ENCODE measurements at regions not wholly inside any gene's neighbourhood (a gene's known extent, or its start where the extent isn't known, plus 50 kb on each side); places are given as distances from the start of the nearest gene placed in this dataset.

DNA sequence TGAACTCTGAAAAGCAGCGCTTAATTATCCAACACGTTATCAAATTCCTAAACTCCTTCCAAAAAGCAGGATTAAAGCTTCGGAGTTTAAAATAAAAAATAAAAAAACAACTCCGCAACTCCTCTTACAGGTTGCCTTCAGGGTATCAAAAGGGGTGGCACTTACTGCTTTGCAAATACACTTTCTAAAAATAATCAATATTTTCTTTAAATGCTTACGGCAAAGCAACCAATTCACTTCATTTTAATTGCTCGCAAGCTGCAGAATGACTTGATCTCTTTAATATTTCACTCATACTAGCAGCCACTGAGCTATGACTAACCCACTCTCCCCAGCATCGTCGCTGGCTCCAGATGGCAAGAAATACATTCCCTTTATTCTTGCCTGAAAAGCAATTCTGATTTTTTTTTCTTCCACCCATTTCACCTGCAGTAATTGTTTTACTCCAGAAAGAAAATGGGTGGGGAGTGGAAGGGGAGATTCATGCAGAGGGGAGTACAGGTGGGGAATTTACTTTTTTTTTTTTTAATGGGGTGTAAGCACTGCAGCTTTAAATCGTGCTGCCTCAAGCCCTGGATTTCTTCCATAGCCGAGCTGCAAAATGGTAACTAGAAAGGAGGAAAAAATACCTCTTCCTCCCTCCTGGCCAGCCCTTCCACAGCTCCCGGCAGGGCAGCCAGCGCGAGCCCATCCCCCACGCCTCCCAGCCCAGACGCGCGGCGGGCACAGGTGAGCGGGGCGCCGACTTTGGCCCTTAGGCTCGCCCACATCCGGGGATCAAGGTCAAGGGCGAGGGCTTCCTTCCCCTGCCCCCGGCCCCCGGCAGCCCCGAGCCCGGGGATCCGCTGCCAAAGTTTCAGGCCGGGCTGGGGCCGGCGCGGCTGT, 54.2 kb upstream of the FHIP2A start:
- peaks cover 71% of the 10 kb centered on the region for H3K27me3 ChIP-seq (ENCODE audit: low read depth)
- peak in 1 of 2 experiments; percentile 34 for DNase-seq (ENCODE audit: low spot score in 2 of 2)
- in situ Hi-C loops (cut with MboI; ENCODE audit: low sequenced_read_pairs): no loop called here
- H3K9me3 ChIP-seq: no peaks in the 10 kb centered on the region
- no peaks in the 10 kb centered on the region for H3K4me1 ChIP-seq
- peak overlapping the region; percentile 27 for H3K4me3 ChIP-seq
- no peaks in the 10 kb centered on the region for H3K36me3 ChIP-seq (replicated peaks)

DNA sequence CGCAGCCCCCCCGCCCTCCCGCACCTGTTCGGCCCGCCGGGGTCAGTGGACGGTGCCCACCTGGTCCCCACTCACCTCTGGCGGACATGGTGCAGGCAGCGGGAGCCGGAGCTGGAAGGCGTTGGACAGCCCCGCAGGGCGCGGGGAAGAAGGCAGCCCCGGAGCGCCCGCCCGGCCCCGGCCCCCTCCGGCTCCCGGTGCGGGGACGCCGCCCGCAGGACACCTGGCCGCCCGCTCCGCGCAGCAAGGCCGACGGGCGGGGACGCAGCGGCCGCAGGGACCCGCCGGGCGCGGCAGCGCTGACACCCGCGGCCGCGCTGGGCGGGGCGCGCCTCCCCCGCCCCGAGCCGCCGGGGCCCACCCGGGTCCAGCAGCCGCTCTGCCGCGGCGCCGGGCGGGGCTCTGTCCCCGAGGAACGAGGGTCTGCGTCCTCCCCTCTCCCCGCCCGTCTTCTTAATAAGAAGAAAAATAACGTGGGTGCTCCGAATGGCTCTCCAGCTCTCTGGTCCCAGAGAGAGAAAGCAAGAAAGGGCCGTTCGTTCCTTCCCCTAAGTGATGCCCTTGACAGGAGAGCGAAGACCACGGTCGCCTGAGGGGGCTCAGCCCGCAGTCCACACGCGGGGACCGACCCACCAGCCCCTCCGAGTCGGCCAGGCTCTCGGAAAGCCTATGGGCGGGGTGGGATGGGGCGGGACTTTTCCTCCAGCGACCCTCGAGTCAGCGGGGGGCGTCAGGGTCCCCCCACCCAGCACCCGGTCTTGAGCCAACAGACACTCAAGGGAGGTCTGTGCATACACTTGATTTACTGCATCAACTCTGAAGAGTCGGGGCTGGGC, 53.4 kb upstream of the FHIP2A start:
- peak overlapping the region; percentile 27 for H3K4me3 ChIP-seq
- peak in 1 of 2 experiments; percentile 17 for DNase-seq (ENCODE audit: low spot score in 2 of 2)

DNA sequence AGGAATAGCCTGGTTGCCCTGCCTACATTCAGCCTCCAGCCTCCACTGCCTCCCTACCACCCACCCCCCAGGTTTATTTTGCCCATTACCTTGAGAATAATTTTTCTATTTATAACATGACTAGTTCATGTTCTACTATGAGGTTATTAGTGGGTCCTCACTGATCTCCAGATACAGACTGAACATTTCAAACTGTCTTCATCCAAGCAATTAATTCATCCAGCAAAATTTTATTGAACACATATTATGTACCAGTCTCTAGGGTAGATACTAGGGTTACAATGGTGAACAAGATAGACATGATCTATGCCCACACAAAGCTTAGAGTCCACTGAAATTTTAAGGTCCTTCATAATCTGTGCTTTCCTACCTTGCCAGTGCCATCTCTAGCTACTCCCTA, 51.6 kb upstream of the FHIP2A start:
- in situ Hi-C loops (cut with MboI; ENCODE audit: low sequenced_read_pairs): no loop called here
- no peak for DNase-seq (ENCODE audit: low spot score in 2 of 2)
- no peaks in the 10 kb centered on the region for H3K36me3 ChIP-seq (replicated peaks)
- no peaks in the 10 kb centered on the region for H3K9me3 ChIP-seq
- H3K27me3 ChIP-seq (ENCODE audit: low read depth): peaks cover 65% of the 10 kb centered on the region
- no peaks in the 10 kb centered on the region for H3K4me1 ChIP-seq
- no peak overlapping the region for H3K4me3 ChIP-seq

More for the DNA sequence above, 53.4 kb upstream of the FHIP2A start:
- in situ Hi-C loops (cut with MboI; ENCODE audit: low sequenced_read_pairs): no loop called here
- no peaks in the 10 kb centered on the region for H3K9me3 ChIP-seq
- no peaks in the 10 kb centered on the region for H3K36me3 ChIP-seq (replicated peaks)
- H3K27me3 ChIP-seq (ENCODE audit: low read depth): peaks cover 68% of the 10 kb centered on the region
- no peaks in the 10 kb centered on the region for H3K4me1 ChIP-seq

DNA sequence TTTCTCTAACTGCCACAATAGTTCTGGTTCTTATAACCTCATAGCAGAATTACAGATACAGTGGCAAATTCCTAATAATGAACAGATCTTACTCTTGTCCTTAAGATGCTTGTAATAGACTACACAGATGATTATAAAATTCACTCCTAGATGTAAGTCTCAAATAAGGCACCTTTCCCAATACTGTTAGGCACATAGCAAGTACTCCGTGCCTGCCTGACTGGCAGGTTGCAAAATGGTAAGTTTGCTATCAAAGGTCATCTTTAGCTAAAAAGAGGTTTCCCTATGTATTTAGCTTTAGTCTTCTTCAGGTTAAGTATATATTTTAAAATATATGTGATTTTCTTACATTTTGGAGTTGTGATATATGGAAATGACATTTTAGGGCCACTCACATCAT, 50.4 kb upstream of the FHIP2A start:
- H3K36me3 ChIP-seq (replicated peaks): no peaks in the 10 kb centered on the region
- H3K9me3 ChIP-seq: no peaks in the 10 kb centered on the region
- no peaks in the 10 kb centered on the region for H3K4me1 ChIP-seq
- H3K27me3 ChIP-seq (ENCODE audit: low read depth): peaks cover 67% of the 10 kb centered on the region
- no peak overlapping the region for H3K4me3 ChIP-seq
- in situ Hi-C loops (cut with MboI; ENCODE audit: low sequenced_read_pairs): no loop called here
- DNase-seq (ENCODE audit: low spot score in 2 of 2): no peak

DNA sequence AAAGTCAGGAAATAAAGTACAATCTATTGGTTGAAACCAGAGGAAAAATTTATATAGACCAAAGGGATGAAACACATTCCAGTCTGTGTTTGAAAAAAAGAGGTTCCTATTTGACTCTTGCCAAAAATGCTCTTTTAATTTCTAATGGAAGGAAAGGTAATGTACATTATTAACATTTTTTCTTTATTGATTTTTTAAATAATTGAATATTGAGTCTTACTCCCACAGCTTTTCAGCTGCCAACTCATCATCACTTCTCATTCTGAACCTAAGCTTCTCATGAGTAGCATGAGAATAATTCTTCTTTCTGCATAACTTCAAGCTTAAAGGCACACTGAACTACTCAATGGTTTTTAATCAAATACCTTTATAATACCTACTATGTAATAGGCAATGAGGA, 49.8 kb upstream of the FHIP2A start:
- Histone ChIP-seq H3K4me1 (no peaks in the 10 kb centered on the region), H3K27me3 (ENCODE audit: low read depth) (peaks cover 62% of the 10 kb centered on the region), H3K9me3 (no peaks in the 10 kb centered on the region), H3K36me3 (replicated peaks) (no peaks in the 10 kb centered on the region), H3K4me3 (no peak overlapping the region)
- no peak for DNase-seq (ENCODE audit: low spot score in 2 of 2)
- in situ Hi-C loops (cut with MboI; ENCODE audit: low sequenced_read_pairs): no loop called here

Measured in HAP-1 (cell line).